HG03108 (cell line): ENCODE measurements at regions not wholly inside any gene's neighbourhood (a gene's known extent, or its start where the extent isn't known, plus 50 kb on each side); places are given as distances from the start of the nearest gene placed in this dataset.
"Not testable (repeated sequence)": the region's sequence is repeated elsewhere in the genome, so short reads cannot be mapped to it uniquely, and the experiment has no call there.

ENCODE experiments used
- ATAC-seq: cut with Tn5 transposase; IDR thresholded peaks from one replicate; pipeline ENCODE4 v1.9.1; 2021; ENCODE audit warnings: moderate library complexity; ENCODE audit not compliant: unreplicated experiment

GRCh38 chr1:65581119-65581518 lies 160.7 kb downstream of the LEPR start:
- no peak for ATAC-seq

GRCh38 chr1:65584399-65584798 lies 163.9 kb downstream of the LEPR start:
- ATAC-seq, result no peak

DNA sequence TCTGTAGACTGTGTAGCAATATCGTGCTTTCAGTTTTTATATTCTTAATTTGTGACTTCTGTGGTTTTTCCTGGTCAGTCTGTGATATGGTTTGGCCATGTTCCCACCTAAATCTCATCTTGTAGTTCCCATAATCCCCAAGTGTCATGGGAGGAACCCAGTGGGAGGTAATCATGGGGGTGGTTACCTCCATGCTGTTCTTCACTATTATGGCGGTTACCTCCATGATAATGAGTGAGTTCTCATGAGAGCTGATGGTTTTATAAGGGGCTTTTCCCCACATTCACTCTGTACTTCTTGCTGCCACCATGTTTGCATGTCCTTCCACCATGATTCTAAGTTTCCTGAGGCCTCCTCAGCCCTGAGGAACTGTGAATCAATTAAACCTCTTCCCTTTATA lies 169.8 kb downstream of the LEPR start:
- ATAC-seq, result no peak

- ATAC-seq, result no peak
Observed at GRCh38 chr1:65593516-65593915, 173.0 kb downstream of the LEPR start.

DNA sequence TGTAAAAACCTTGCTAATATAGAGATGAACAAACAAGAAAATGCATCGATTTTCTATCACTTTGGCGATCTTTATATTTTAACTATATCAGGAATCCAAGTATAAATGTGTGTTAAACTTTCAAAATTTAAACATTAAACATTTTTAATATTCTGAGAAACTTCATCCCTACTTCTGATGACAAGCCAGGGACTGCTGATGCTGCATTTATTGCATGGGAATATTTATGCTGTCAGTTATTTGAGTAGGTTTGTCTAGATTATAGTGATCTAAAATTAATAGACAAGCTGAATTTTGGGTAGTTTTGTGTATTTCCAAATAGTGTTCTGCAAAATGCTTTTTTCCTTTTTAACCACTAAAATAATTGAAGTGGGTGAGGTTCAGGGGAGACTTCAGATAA lies 175.3 kb downstream of the LEPR start:
- ATAC-seq, result no peak

- ATAC-seq, result no peak
Observed at GRCh38 chr1:65596768-65597167, 176.3 kb downstream of the LEPR start.

DNA sequence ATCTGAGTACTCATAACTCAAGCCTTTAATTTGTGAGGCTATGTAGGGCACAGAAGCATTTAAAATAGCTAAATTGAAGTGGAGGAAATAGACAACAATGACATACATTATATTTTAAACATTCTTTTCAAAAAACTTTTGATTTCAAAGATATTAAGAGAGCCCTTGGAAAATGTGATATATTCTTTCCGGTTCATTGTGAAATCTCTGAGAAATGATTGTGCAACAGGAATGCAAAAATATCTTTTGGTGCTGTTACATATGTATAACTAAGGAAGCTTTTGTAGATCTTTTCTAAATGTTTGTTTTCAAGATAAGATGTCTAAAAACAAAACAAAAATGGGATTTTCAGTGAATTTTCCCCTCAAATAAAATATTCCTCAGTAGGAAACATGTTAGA lies 185.2 kb downstream of the LEPR start:
- ATAC-seq, result no peak

DNA sequence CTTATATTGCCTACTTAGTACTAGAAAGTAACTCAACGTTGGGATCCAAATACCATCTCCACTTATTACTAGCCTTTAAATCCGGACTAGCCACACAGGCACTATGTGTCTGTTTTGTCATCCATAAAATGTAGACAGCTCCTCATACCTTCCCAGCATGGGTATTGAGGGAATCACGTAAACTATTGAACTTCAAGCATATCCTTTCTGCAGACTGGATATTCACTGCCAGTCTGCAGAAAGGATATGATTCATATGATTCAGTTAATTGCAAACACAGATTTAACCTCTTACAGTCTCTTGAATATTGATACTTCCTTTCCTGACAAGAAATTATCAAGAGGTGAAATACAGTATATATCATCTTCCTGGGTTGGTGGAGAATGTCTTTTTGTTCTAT lies 186.0 kb downstream of the LEPR start:
- no peak for ATAC-seq

GRCh38 chr1:65613884-65614283 lies 178.8 kb upstream of the PDE4B start:
- no peak for ATAC-seq

DNA sequence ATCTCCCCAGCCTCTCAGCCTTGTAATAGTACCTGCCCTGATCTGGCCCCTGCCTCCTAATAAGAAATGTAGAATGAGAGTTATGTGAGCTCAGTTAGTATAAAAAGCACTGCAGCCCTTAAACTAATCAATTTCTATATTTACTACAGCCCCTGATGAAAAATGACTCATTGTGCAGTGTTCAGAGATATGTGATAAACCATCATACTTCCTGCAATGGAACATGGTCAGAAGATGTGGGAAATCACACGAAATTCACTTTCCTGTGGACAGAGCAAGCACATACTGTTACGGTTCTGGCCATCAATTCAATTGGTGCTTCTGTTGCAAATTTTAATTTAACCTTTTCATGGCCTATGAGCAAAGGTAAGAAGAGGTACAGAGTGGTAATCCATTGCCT lies 176.8 kb upstream of the PDE4B start:
- no peak for ATAC-seq

DNA sequence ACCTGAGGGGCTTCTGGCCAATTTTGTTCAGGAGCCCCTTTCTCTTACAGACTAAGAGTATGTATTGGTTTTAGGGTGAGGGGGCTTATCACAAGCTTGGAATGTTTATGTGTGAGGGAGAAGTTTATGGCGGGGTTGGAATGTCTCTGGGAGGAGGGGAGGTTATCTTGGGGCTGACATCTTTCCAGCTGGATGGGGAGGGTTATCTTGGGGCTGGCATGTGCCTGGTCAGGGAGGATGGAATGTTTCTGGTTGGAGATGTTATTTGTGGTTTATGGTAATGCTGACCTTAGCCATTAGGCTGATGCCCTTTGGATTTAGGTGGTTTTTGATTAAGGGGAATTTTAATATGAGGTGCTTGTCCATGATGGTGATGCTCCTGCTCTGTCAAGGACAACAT lies 171.0 kb upstream of the PDE4B start:
- ATAC-seq, result not testable (repeated sequence)

DNA sequence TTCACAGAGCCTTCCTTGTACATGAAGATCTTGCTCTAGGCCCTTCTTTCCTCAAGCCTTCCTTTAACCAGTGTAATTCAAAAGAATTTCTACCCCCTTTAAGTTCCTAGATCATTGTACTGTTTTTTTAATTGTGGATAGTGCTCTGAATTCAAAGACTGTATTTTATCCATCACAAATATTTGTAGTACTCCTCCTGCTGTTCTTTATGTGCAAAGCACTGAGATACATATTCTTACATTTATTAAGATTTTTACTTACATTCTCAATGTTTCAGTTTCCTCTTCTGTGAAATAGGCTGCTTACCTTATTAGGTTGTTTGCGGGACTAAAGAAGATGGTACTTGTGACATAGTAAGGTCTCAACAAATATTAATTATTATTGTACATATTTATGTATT lies 168.8 kb upstream of the PDE4B start:
- ATAC-seq, result no peak

DNA sequence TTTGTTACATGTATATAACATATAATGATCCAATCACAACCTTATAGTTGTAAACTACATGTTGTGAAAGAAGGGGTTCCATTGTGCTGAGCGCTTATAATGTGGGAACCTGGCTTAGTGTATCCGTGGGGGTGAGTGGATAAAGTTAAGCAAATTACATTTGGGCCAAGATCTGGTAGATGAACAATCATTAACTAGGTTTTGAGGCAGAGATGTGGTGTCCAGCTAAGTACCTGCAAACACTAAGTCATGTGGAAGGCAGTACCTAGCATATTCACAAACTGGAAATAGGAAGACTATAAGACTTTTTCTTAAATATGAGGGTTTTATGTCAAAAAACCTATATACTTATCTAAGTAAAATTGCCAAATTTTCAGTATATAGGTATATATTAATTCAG lies 167.2 kb upstream of the PDE4B start:
- no peak for ATAC-seq

GRCh38 chr1:65626003-65626402 lies 166.7 kb upstream of the PDE4B start:
- ATAC-seq, result no peak

DNA sequence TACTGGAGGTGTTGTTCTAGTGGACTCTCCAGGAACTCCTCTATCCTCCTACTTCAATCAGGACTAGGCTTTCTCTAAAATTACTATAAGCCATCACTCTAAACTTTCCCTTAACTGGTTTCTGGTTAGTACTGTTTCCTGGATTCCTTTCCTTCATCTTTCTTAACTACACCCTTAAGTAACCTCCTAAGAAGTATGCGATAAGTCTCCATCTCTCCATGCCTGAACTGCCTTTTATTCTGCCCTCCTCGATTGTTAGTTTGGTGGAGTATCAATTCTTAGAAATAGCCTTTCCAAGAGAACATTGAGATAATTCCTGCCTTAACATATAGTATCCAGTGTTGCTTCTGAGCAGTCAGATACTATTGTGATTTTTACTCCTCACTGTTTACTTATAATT lies 162.9 kb upstream of the PDE4B start:
- no peak for ATAC-seq

DNA sequence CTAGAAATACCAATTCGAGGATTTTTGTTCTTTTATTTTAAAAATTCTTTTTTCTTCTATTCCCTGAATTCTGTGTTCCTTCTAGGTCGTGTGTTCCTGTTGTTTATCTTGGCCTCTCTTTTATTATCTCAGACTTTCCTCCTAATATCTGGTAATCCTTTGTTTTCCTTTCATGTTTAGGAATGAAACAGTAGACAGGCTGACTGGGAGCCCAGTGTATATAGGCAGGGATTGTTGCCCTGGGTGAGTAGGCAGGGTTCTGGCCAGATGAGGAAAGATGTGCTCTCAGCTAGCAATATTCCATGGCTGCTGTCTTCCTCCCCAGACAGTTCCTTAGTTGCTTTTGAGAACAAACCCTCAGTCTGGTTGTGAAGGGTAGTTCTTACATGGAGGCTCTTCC lies 161.8 kb upstream of the PDE4B start:
- ATAC-seq, result no peak

GRCh38 chr1:65632235-65632634 lies 160.5 kb upstream of the PDE4B start:
- no peak for ATAC-seq

DNA sequence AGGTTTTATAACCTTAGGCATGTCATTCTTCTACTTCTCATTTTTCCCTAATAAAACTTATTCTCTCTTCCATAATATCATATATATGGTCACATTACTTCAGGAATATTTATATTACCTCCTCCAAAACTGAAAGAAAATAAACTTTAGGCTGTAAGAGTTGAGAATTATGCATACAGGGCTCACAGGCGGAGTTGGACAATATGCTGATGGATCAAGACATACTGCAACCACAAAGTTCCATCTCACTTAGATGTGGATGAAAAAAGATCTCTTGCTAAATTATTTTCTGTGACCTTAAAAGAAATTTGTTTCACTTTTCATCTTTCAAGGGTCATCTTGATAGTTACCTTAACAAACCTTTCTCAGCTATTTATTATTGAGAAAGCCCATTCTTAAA lies 152.6 kb upstream of the PDE4B start:
- no peak for ATAC-seq

DNA sequence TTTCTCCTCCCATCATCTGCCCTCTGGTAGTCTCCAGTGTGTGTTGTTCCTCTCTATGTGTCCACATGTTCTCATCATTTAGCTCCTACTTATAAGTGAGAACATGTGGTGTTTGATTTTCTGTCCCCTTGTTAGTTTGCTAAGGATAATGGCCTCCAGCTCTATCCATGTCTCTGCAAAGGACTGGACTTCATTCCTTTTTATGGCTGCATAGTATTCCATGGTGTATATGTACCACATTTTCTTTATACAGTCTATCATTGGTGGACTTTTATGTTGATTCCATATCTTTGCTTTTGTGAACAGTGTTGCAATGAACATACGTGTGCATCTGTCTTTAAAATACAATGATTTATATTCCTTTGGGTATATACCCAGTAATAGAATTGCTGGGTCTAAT lies 143.5 kb upstream of the PDE4B start:
- not testable (repeated sequence) for ATAC-seq

DNA sequence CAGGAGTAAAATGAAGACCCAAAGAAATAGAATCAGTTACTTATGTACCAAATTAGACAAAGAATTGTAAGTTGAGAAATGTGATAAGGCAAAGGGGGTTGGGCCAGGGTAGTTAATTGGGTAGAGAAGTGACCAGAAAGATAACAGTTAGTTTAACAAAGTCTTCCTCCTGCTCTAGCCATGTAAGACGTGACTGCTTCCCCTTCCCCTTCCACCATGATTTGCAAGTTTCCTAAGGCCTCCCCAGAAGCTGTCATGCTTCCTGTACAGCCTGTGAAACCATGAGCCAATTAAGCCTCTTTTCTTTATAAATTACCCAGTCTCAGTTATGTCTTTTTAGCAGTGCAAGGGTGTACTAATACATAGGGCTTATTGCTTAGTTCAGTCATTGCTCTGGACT lies 142.0 kb upstream of the PDE4B start:
- no peak for ATAC-seq

GRCh38 chr1:65654526-65654925 lies 138.2 kb upstream of the PDE4B start:
- ATAC-seq, result not testable (repeated sequence)

- ATAC-seq, result not testable (repeated sequence)
Observed at GRCh38 chr1:65657609-65658008, 135.1 kb upstream of the PDE4B start.

- no peak for ATAC-seq
Observed at GRCh38 chr1:65658122-65658521, 134.6 kb upstream of the PDE4B start.

- no peak for ATAC-seq
Observed at GRCh38 chr1:65668368-65668767, 124.3 kb upstream of the PDE4B start.
